GM12864 (cell line): ENCODE measurements at regions not wholly inside any gene's neighbourhood (a gene's known extent, or its start where the extent isn't known, plus 50 kb on each side); places are given as distances from the start of the nearest gene placed in this dataset.

Experiments
- DNase-seq: peaks from one replicate; pipeline ENCODE4 v3.0.0-alpha.2; 2011; ENCODE audit warnings: low read depth
- H3K4me3 ChIP-seq: 2 replicates; pipeline ENCODE4 v1.5.1; 2011; ENCODE audit warnings: mild to moderate bottlenecking, low read depth, low read length, control low read depth
- CTCF ChIP-seq: IDR thresholded peaks from 2 replicates; pipeline ENCODE4 v1.5.1; 2011; ENCODE audit warnings: low read depth, mild to moderate bottlenecking, moderate library complexity, low read length, control low read depth, inconsistent platforms; ENCODE audit errors: missing control alignments

GRCh38 chr7:49333180-49333881 is 409.0 kb downstream of the CDC14C start:
- TF ChIP-seq CTCF: no peak
- H3K4me3 ChIP-seq: no peak overlapping the region

DNA sequence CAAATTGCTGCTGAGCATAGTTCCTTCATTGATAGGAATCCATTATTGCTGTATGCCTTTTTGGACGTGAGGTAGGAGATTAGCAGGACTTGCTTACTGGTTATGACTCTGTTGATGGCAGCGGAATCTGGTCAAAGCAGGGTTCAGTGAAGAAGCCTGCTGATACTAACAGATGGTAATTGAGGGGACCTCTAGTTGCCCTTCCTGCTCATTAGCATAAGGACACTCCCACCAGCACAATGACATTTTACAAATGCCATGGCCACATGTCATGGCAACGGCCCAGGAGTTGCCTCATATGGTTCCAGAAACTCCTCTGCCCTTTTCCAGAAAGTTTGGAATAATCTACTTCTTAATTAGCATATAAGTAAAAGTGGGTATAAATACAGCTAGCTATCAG is 417.5 kb downstream of the CDC14C start:
- TF ChIP-seq CTCF: no peak
- no peak for DNase-seq

More at GRCh38 chr7:49333180-49333881, 409.0 kb downstream of the CDC14C start:
- peak; percentile 4 for DNase-seq

DNA sequence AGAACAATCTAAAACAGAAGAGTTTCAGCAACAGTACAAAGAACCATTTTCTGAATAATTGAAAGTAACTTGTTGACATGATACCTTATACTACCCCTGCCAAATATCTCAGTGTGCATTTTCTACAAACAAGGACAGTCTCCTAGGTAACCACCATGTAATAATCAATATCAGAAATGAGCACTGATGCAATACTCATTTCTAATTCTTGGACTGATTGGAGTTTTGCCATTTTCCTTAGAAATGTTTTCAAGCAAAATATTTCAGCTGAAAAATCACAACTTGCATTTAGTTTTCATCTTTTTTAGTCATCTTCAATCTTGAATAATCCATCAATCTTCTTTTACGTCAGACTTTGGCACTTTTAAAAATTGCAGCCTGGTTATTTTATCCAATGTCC is 420.2 kb downstream of the CDC14C start:
- DNase-seq: no peak
- no peak overlapping the region for H3K4me3 ChIP-seq
- TF ChIP-seq CTCF: no peak

More for the DNA sequence above, 417.5 kb downstream of the CDC14C start:
- H3K4me3 ChIP-seq: no peak overlapping the region

DNA sequence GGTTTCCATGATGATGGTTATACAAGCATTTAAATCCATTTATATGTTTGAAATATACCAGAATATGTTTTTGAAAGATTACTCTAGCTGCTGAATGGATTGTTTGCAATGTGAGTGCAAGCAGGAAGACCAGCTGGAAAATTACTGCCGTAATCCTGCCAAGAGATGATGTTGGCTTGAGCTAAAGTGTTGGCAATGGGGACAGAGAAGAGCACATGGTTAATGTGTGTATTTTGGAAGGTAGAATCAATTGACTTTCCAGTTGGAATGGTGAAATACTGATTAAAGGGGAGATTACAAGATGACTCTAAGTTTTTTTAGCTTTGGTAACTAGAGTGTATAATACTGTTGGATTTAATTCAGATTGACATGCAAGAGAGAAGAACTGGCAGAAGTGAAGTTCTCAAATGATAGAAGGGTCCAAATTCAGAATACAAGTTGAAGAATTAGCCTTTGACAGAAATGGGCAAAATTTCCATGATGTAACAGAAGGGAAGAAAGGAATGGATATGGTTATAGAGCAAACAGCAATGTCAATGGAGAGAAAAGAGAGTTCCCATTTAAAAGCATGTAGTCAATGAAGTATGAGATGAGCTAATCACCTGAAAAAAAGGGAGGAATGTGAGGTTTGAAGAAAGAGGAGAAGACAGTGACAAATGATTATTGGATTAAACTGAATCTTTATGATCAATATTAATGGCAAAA is 422.0 kb downstream of the CDC14C start:
- H3K4me3 ChIP-seq: no peak overlapping the region
- no peak for DNase-seq
- no peak for TF ChIP-seq CTCF

- no peak for DNase-seq
- H3K4me3 ChIP-seq: no peak overlapping the region
- TF ChIP-seq CTCF: no peak
These were observed 406.4 kb upstream of the VWC2 start for GRCh38 chr7:49367072-49367471.

GRCh38 chr7:49371771-49372170 is 401.7 kb upstream of the VWC2 start:
- H3K4me3 ChIP-seq: no peak overlapping the region
- no peak for TF ChIP-seq CTCF
- no peak for DNase-seq

GRCh38 chr7:49376817-49377375 is 396.5 kb upstream of the VWC2 start:
- TF ChIP-seq CTCF: no peak
- H3K4me3 ChIP-seq: no peak overlapping the region
- DNase-seq: no peak
